Vagina (tissue), 2 donors: ENCODE measurements at regions not wholly inside any gene's neighbourhood (a gene's known extent, or its start where the extent isn't known, plus 50 kb on each side); places are given as distances from the start of the nearest gene placed in this dataset.

Experiments used
- POLR2A ChIP-seq, 2 donors: fragments of 450-650 bp; IDR thresholded peaks; one replicate each; pipeline ENCODE4 v1.6.1; 2017; ENCODE audit warnings: antibody characterized with exemption in 2 of 2, mild to moderate bottlenecking in 2 of 2, moderate library complexity in 2 of 2
- POLR2AphosphoS5 ChIP-seq, 2 donors: sonication (generic); formaldehyde crosslinking; IDR thresholded peaks; one replicate each; pipeline ENCODE4 v1.9.0; 2017; ENCODE audit warnings: antibody characterized with exemption in 2 of 2, mild to moderate bottlenecking in 2 of 2, low read depth in 1 of 2; ENCODE audit not compliant: insufficient read depth in 1 of 2
- TF ChIP-seq, protein P1 (sequence below), 3 experiments: fragments of 450-650 bp in 2 of 3; fragments of 200-600 bp in 1 of 3; sonication (generic) in 1 of 3; IDR thresholded peaks; one replicate each; pipeline ENCODE4 v1.5.1; 2017 to 2019; ENCODE audit warnings: antibody characterized with exemption in 3 of 3, mild to moderate bottlenecking in 2 of 3, moderate library complexity in 2 of 3

DNA sequence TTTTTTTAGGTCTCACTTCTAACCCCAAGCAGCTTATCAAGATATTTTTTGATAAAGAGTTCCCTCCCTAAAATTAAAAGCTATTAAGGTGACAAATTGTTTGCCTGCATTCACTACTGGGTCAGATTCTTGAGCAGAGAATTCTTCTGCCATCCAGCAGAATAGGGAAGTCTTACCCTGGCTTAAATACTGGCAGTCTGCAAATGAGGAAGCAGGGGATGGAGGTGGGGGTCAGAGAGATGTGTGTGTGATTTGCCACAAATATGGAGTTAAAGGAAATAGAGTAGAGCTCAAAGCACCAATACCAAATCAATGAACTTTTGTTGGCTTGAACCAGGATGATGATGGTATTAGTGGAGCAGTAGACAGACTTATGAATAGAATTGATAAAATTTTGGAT, 122.2 kb downstream of the ANXA5 start:
- TF ChIP-seq, protein P1, sequence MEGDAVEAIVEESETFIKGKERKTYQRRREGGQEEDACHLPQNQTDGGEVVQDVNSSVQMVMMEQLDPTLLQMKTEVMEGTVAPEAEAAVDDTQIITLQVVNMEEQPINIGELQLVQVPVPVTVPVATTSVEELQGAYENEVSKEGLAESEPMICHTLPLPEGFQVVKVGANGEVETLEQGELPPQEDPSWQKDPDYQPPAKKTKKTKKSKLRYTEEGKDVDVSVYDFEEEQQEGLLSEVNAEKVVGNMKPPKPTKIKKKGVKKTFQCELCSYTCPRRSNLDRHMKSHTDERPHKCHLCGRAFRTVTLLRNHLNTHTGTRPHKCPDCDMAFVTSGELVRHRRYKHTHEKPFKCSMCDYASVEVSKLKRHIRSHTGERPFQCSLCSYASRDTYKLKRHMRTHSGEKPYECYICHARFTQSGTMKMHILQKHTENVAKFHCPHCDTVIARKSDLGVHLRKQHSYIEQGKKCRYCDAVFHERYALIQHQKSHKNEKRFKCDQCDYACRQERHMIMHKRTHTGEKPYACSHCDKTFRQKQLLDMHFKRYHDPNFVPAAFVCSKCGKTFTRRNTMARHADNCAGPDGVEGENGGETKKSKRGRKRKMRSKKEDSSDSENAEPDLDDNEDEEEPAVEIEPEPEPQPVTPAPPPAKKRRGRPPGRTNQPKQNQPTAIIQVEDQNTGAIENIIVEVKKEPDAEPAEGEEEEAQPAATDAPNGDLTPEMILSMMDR (IDR thresholded peaks at IDR 0.05): no peak
- TF ChIP-seq POLR2A (IDR thresholded peaks at IDR 0.05): no peak
- TF ChIP-seq POLR2AphosphoS5 (IDR thresholded peaks at IDR 0.05; ENCODE audit: insufficient read depth in 1 of 2, low read depth in 1 of 2): no peak
